Left ventricle myocardium inferior (tissue), 1 donor: ENCODE measurements at regions not wholly inside any gene's neighbourhood (a gene's known extent, or its start where the extent isn't known, plus 50 kb on each side); places are given as distances from the start of the nearest gene placed in this dataset.
"Not testable (repeated sequence)": the region's sequence is repeated elsewhere in the genome, so short reads cannot be mapped to it uniquely, and the experiment has no call there.

Source experiments
- DNase-seq: peaks from one replicate; pipeline ENCODE4 v3.0.0-alpha.2; 2020
- H3K27ac ChIP-seq: fragments of 200-600 bp; replicated peaks from 2 replicates; pipeline ENCODE4 v1.8.0; 2021
- H3K27me3 ChIP-seq: fragments of 200-600 bp; 2 replicates; pipeline ENCODE4 v1.8.0; 2021; ENCODE audit warnings: low read depth
- H3K36me3 ChIP-seq: fragments of 200-600 bp; 2 replicates; pipeline ENCODE4 v1.8.0; 2021
- H3K4me1 ChIP-seq: fragments of 200-600 bp; 2 replicates; pipeline ENCODE4 v1.8.0; 2021
- H3K4me3 ChIP-seq: fragments of 200-600 bp; 2 replicates; pipeline ENCODE4 v1.8.0; 2021; ENCODE audit warnings: mild to moderate bottlenecking, moderate library complexity
- H3K9me3 ChIP-seq: fragments of 200-600 bp; replicated peaks from 2 replicates; pipeline ENCODE4 v1.8.0; 2021
- CTCF ChIP-seq: fragments of 200-600 bp; IDR thresholded peaks from 2 replicates; pipeline ENCODE4 v1.8.0; 2021; ENCODE audit warnings: antibody characterized with exemption, mild to moderate bottlenecking, borderline replicate concordance
- intact Hi-C: fragments of 100-400 bp; cut with micrococcal nuclease; formaldehyde crosslinking; loops from one replicate; pipeline ENCODE4 v1.11.0; 2022
- donor health status: DM: no; HTN: yes; CAD: no; lungs with severe emphysema.

GRCh38 chr9:73327149-73327548, 175.5 kb downstream of the ANXA1 start:
- Histone ChIP-seq H3K4me3 (no peak overlapping the region), H3K4me1 (no peaks in the 10 kb centered on the region), H3K9me3 (peaks cover 15% of the 10 kb centered on the region), H3K27ac (no peak overlapping the region), H3K36me3 (no peaks in the 10 kb centered on the region), H3K27me3 (no peaks in the 10 kb centered on the region)
- no peak for TF ChIP-seq CTCF
- no peak for DNase-seq
- intact Hi-C loops = no loop called here

- H3K4me1 ChIP-seq, H3K27ac ChIP-seq, H3K4me3 ChIP-seq, H3K27me3 ChIP-seq, H3K36me3 ChIP-seq, DNase-seq, H3K9me3 ChIP-seq, intact Hi-C loops: not testable (repeated sequence)
These were observed 185.5 kb downstream of the ANXA1 start for GRCh38 chr9:73337182-73337581.

- Histone ChIP-seq H3K36me3 (no peaks in the 10 kb centered on the region), H3K9me3 (no peaks in the 10 kb centered on the region), H3K27ac (no peak overlapping the region), H3K4me1 (no peaks in the 10 kb centered on the region), H3K27me3 (no peaks in the 10 kb centered on the region), H3K4me3 (no peak overlapping the region)
- no peak for TF ChIP-seq CTCF
- intact Hi-C loops = no loop called here
- DNase-seq = no peak
These were observed 192.4 kb downstream of the ANXA1 start for GRCh38 chr9:73344060-73344459.

GRCh38 chr9:73347123-73347522, 195.5 kb downstream of the ANXA1 start:
- DNase-seq = no peak
- Histone ChIP-seq H3K4me3 (no peak overlapping the region), H3K9me3 (peaks cover 4% of the 10 kb centered on the region), H3K27ac (no peak overlapping the region), H3K4me1 (no peaks in the 10 kb centered on the region), H3K36me3 (no peaks in the 10 kb centered on the region), H3K27me3 (no peaks in the 10 kb centered on the region)
- TF ChIP-seq CTCF = no peak
- intact Hi-C loops = no loop called here

- TF ChIP-seq CTCF = no peak
- H3K27me3 ChIP-seq = no peaks in the 10 kb centered on the region
- no peaks in the 10 kb centered on the region for H3K4me1 ChIP-seq
- no peaks in the 10 kb centered on the region for H3K36me3 ChIP-seq
- intact Hi-C loops = no loop called here
- DNase-seq = no peak
- H3K27ac ChIP-seq = no peak overlapping the region
- H3K9me3 ChIP-seq = peaks cover 4% of the 10 kb centered on the region
- H3K4me3 ChIP-seq = no peak overlapping the region
These were observed 196.1 kb downstream of the ANXA1 start for GRCh38 chr9:73347720-73348119.

- peaks cover 4% of the 10 kb centered on the region for H3K9me3 ChIP-seq
- no peak for DNase-seq
- no peak for TF ChIP-seq CTCF
- H3K27me3 ChIP-seq = no peaks in the 10 kb centered on the region
- no peaks in the 10 kb centered on the region for H3K36me3 ChIP-seq
- H3K4me3 ChIP-seq = no peak overlapping the region
- intact Hi-C loops = no loop called here
- no peak overlapping the region for H3K27ac ChIP-seq
- no peaks in the 10 kb centered on the region for H3K4me1 ChIP-seq
These were observed 196.8 kb downstream of the ANXA1 start for GRCh38 chr9:73348471-73348870.
